Smooth muscle cell (in vitro differentiated cells): ENCODE measurements at regions not wholly inside any gene's neighbourhood (a gene's known extent, or its start where the extent isn't known, plus 50 kb on each side); places are given as distances from the start of the nearest gene placed in this dataset.
A peak's percentile ranks its signal among the peaks of the same experiment; 100 is the strongest.

ENCODE experiments used
- DNase-seq: peaks from one replicate; lab custom pipeline; 2025; ENCODE audit not compliant: unreplicated experiment; lab: John Stamatoyannopoulos, UW
- H2AFZ ChIP-seq: fragments of 200-600 bp; sonication (generic); 2 replicates; pipeline ENCODE4 v1.6.0; 2016; ENCODE audit warnings: antibody characterized with exemption, low read depth, mild to moderate bottlenecking
- H3F3A ChIP-seq: fragments of 200-600 bp; sonication (generic); 2 replicates; pipeline ENCODE4 v1.6.0; 2017; ENCODE audit warnings: antibody characterized with exemption, low read depth
- H3K27ac ChIP-seq: fragments of 200-600 bp; sonication (generic); 2 replicates; pipeline ENCODE4 v1.5.1; 2016; ENCODE audit warnings: low read depth, mild to moderate bottlenecking
- H3K27me3 ChIP-seq: fragments of 200-600 bp; sonication (generic); 2 replicates; pipeline ENCODE4 v1.6.1; 2016; ENCODE audit warnings: low read depth, mild to moderate bottlenecking
- H3K36me3 ChIP-seq: fragments of 200-600 bp; sonication (generic); 2 replicates; pipeline ENCODE4 v1.5.1; 2016; ENCODE audit warnings: low read depth
- H3K4me1 ChIP-seq: fragments of 200-600 bp; sonication (generic); 2 replicates; pipeline ENCODE4 v1.5.1; 2016; ENCODE audit warnings: low read depth
- H3K4me2 ChIP-seq: fragments of 200-600 bp; sonication (generic); 2 replicates; pipeline ENCODE4 v1.6.0; 2016; ENCODE audit warnings: mild to moderate bottlenecking
- H3K4me3 ChIP-seq: fragments of 200-600 bp; sonication (generic); 2 replicates; pipeline ENCODE4 v1.5.1; 2016; ENCODE audit warnings: mild to moderate bottlenecking
- H3K79me2 ChIP-seq: fragments of 200-600 bp; sonication (generic); 2 replicates; pipeline ENCODE4 v1.6.0; 2016; ENCODE audit warnings: low read depth, mild to moderate bottlenecking
- H3K9ac ChIP-seq: fragments of 200-600 bp; sonication (generic); 2 replicates; pipeline ENCODE4 v1.6.0; 2016; ENCODE audit warnings: low read depth
- H3K9me3 ChIP-seq: fragments of 200-600 bp; sonication (generic); replicated peaks from 2 replicates; pipeline ENCODE4 v1.5.1; 2016; ENCODE audit warnings: low read depth
- H4K20me1 ChIP-seq: fragments of 200-600 bp; sonication (generic); 2 replicates; pipeline ENCODE4 v1.6.0; 2016; ENCODE audit warnings: low read depth
- WGBS: methylation state at CpG from one replicate; pipeline ENCODE4 v1.1.7; 2016; ENCODE audit warnings: low lambda C conversion rate; 5-methylcytosine and 5-hydroxymethylcytosine counted together
- TF ChIP-seq, protein P1 (sequence below): fragments of 200-600 bp; sonication (generic); IDR thresholded peaks from 2 replicates; pipeline ENCODE4 v1.5.1; 2017; ENCODE audit warnings: borderline replicate concordance, mild to moderate bottlenecking, antibody characterized with exemption; ENCODE audit not compliant: insufficient read depth, poor library complexity, severe bottlenecking

DNA sequence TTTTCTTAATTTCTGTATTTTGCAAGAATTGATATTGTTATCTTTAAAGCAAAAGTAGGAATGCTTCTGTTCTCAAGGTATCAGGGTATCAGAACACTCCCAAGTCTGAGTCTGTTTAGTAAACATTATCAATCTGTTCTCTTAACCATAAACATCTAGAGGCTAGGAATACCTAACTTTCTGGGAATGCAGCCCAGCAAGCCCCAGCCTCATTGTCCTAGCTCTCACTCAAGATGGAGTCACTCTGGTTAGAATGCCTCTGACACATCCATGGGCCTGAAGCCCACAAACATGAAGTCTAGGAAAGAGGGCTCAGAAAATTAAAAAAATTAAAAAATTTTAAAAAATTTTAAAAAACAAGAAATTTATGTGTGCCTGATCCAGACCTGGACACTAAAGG, 315.1 kb upstream of the DKK2 start:
- Histone ChIP-seq H3K27me3 (no peaks in the 10 kb centered on the region), H3F3A (peaks cover 7% of the 10 kb centered on the region), H3K9me3 (no peaks in the 10 kb centered on the region), H3K79me2 (no peaks in the 10 kb centered on the region), H3K4me3 (no peak overlapping the region), H4K20me1 (no peaks in the 10 kb centered on the region), H3K4me2 (peak overlapping the region; percentile 70), H3K36me3 (no peaks in the 10 kb centered on the region), H2AFZ (peak overlapping the region; percentile 62), H3K9ac (no peak overlapping the region), H3K4me1 (peaks cover 30% of the 10 kb centered on the region), H3K27ac (peak overlapping the region; percentile 69)
- TF ChIP-seq, protein P1, sequence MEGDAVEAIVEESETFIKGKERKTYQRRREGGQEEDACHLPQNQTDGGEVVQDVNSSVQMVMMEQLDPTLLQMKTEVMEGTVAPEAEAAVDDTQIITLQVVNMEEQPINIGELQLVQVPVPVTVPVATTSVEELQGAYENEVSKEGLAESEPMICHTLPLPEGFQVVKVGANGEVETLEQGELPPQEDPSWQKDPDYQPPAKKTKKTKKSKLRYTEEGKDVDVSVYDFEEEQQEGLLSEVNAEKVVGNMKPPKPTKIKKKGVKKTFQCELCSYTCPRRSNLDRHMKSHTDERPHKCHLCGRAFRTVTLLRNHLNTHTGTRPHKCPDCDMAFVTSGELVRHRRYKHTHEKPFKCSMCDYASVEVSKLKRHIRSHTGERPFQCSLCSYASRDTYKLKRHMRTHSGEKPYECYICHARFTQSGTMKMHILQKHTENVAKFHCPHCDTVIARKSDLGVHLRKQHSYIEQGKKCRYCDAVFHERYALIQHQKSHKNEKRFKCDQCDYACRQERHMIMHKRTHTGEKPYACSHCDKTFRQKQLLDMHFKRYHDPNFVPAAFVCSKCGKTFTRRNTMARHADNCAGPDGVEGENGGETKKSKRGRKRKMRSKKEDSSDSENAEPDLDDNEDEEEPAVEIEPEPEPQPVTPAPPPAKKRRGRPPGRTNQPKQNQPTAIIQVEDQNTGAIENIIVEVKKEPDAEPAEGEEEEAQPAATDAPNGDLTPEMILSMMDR, result no peak
- no peak for DNase-seq

DNA sequence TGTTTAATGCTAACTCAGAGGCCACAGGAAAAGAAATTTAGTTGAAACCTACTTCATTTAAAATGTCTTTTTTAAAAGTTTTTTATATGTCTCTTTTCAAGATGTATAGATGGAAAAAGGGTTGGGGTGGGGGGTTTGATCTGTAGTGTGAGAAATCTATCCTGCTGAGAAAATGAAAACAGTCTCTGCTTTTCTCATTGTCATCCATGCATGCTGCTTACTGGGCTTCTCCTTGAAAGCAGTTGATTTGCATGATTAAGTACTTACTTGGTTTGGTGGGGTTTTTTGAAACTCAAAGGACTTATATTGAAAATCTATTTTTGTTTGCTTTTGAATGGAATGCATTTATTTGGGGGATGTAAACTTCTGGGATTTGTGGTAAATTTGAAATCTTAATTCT, 313.6 kb upstream of the DKK2 start:
- Histone ChIP-seq H4K20me1 (no peaks in the 10 kb centered on the region), H3K9me3 (no peaks in the 10 kb centered on the region), H3K36me3 (no peaks in the 10 kb centered on the region), H3F3A (peaks cover 7% of the 10 kb centered on the region), H3K79me2 (no peaks in the 10 kb centered on the region), H3K4me1 (peaks cover 30% of the 10 kb centered on the region), H3K27me3 (no peaks in the 10 kb centered on the region), H2AFZ (peak overlapping the region; percentile 3), H3K27ac (peak overlapping the region; percentile 69), H3K4me3 (no peak overlapping the region), H3K4me2 (peak overlapping the region; percentile 70), H3K9ac (no peak overlapping the region)
- no peak for DNase-seq
- TF ChIP-seq, protein P1, result no peak

DNA sequence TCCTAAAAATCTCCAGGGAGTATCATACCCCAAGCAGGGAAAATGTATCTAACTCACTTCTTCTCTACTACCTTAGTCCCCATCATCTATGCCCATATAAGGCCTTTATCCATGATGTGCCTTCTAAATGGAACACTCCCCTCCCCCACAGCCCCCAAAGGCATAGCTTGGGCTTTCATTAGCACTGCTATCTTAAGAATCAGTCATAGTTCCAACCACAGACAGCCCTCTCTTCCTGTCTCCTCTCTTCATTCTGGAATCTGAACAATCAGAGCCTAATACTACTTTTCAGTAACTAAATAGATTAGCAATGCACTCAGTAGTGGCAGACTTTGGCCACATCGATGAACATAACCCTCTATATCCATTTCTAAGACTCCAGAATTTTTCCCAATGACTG, 313.2 kb upstream of the DKK2 start:
- Histone ChIP-seq H3K9me3 (no peaks in the 10 kb centered on the region), H4K20me1 (no peaks in the 10 kb centered on the region), H3K4me2 (peak overlapping the region; percentile 70), H2AFZ (peak overlapping the region; percentile 3), H3K4me1 (peaks cover 30% of the 10 kb centered on the region), H3K79me2 (no peaks in the 10 kb centered on the region), H3K36me3 (no peaks in the 10 kb centered on the region), H3K27ac (peak overlapping the region; percentile 69), H3K9ac (no peak overlapping the region), H3K27me3 (no peaks in the 10 kb centered on the region), H3K4me3 (no peak overlapping the region), H3F3A (peaks cover 7% of the 10 kb centered on the region)
- TF ChIP-seq, protein P1, result no peak
- WGBS, result 0% methylated on average over 1 of the region's 1 CpG
- no peak for DNase-seq

DNA sequence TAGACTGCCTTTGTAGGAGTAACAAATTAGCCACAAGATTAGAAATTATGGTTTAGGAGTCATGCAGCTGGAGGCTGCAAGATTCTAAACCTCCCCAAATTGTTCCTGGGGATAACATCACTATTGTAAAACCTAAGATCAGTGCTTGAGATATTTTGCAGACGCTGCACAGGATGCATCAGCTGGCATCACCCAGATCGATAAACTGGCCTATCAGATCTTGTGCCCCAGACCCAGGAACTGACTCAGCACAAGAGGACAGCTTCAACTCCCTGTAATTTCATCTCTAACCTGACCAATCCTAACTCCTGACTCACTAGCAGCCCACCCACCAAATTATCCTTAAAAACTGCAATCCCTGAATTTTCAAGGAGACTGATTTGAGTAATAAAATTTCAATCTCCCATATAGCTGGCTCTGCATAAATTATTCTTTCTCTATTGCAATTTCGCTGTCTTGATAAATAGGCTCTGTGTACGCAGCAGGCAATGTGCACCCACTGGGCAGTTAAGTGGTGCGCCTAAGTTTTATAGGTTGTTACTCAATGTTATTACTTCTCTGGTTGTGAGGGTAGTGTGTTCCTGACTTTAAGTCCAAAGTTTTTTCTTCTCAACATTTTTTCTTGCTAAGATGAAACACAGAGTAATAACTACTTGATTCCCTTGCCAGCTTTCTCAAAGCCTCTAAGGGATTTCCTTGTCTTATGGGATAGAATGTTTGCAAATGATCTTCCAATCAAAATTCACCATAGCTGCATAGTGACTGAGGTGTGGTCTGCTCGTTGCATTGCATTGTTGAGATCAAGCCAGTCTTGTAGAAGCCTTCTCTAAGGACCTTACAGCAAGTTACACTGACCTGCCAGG, 312.3 kb upstream of the DKK2 start:
- 39% methylated on average over 6 of the region's 6 CpGs for WGBS

More for the DNA sequence above, 312.3 kb upstream of the DKK2 start:
- H3K36me3 ChIP-seq, result no peaks in the 10 kb centered on the region
- peaks cover 30% of the 10 kb centered on the region for H3K4me1 ChIP-seq
- H3K79me2 ChIP-seq, result no peaks in the 10 kb centered on the region
- no peaks in the 10 kb centered on the region for H3K27me3 ChIP-seq
- peaks cover 7% of the 10 kb centered on the region for H3F3A ChIP-seq
- peak overlapping the region; percentile 69 for H3K27ac ChIP-seq
- TF ChIP-seq, protein P1, result no peak
- no peaks in the 10 kb centered on the region for H3K9me3 ChIP-seq
- H3K4me3 ChIP-seq, result no peak overlapping the region
- H3K9ac ChIP-seq, result no peak overlapping the region
- no peaks in the 10 kb centered on the region for H4K20me1 ChIP-seq
- no peak for DNase-seq
- H2AFZ ChIP-seq, result peak overlapping the region; percentile 82
- peak overlapping the region; percentile 70 for H3K4me2 ChIP-seq
